Pancreas (tissue), 10 donors: ENCODE measurements at regions not wholly inside any gene's neighbourhood (a gene's known extent, or its start where the extent isn't known, plus 50 kb on each side); places are given as distances from the start of the nearest gene placed in this dataset.
"Not testable (repeated sequence)": the region's sequence is repeated elsewhere in the genome, so short reads cannot be mapped to it uniquely, and the experiment has no call there.

Experiments
- ATAC-seq, 4 donors: fragments of 200-7000 bp; cut with Tn5 transposase; one replicate each; pipeline versions ENCODE4 v1.8.0 to v1.9.1; 2020; ENCODE audit warnings: mild to moderate bottlenecking in 4 of 4, moderate library complexity in 4 of 4
- DNase-seq, 6 donors: peaks; one replicate each; pipeline ENCODE4 v3.0.0-alpha.2; 2020
- FAIRE-seq: peaks from 2 replicates; lab custom pipeline; 2012; peaks lifted over from hg19 to GRCh38; lab: Jason Lieb, UNC
- H3K27ac ChIP-seq, 4 donors: fragments of 200-600 bp; sonication (generic); 1 replicate in 3 of 4; 2 replicates in 1 of 4; pipeline versions ENCODE4 v1.5.0 to v1.8.0; 2020
- H3K27me3 ChIP-seq, 4 donors: fragments of 200-600 bp; one replicate each; pipeline ENCODE4 v1.8.0; 2021
- H3K36me3 ChIP-seq, 3 donors: fragments of 200-600 bp; sonication (generic) in 1 of 3; one replicate each; pipeline versions ENCODE4 v1.5.0 to v1.8.0; 2020 to 2021
- H3K4me1 ChIP-seq, 3 donors: fragments of 200-600 bp; one replicate each; pipeline ENCODE4 v1.8.0; 2021
- H3K4me3 ChIP-seq, 4 donors: fragments of 200-600 bp; sonication (generic) in 2 of 4; one replicate each; pipeline versions ENCODE4 v1.5.0 to v1.8.0; 2020 to 2021
- H3K9me3 ChIP-seq, 4 donors: fragments of 200-600 bp; one replicate each; pipeline ENCODE4 v1.8.0; 2021
- WGBS, 2 donors: extraction: QIAGEN DNeasy Blood & Tissue Kit; methylation state at CpG; one replicate each; pipeline ENCODE4 v1.1.7; 2013; 5-methylcytosine and 5-hydroxymethylcytosine counted together
- intact Hi-C, 3 donors: fragments of 100-400 bp; cut with DNase I; formaldehyde crosslinking; loops; one replicate each; pipeline versions ENCODE4 v1.11.1 to v1.14.2; 2022
- TF ChIP-seq, protein P1 (sequence below), 4 donors: fragments of 200-600 bp; sonication (generic) in 3 of 4; IDR thresholded peaks; one replicate each; pipeline versions ENCODE4 v1.5.0 to v1.8.0; 2021; ENCODE audit warnings: antibody characterized with exemption in 4 of 4
- donor health status: healthy with polysubstance abuse.
- donor health status: DM: no; HTN: no; CAD: no; lungs with moderate emphysema.
- donor health status: DM: no; HTN: no; CAD: no.
- donor health status: control.
- donor health status: control.
- donor health status: Bipolar disorder and iron deficiency.
- donor health status: DM: yes; HTN: yes; CAD: no.
- donor health status: DM: no; HTN: no; CAD: no.
- donor health status: DM: no; HTN: no; CAD: no.
- donor health status: DM: yes; HTN: yes; CAD: no.

DNA sequence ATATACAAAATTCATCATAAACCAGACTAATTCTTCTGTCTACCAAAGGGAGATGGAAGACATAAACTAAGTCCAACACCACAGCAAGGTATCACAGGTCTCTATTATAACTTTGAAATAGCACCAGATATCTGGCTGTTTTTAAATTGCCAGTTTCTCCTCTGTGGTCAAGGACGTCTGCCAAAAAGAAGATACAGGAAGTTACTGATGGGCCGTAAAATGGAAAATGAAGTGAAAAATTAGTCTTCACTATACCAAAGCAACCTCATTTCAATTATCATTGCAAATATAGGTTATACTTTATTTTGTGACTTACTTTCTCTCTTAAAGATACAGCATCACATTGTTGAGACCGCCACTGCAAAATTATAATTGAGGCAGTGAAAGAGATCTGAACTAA lies 225.5 kb downstream of the NDUFS4 start:
- H3K4me3 ChIP-seq, result no peak overlapping the region
- DNase-seq, result no peak
- no peak overlapping the region for H3K27ac ChIP-seq
- TF ChIP-seq, protein P1, sequence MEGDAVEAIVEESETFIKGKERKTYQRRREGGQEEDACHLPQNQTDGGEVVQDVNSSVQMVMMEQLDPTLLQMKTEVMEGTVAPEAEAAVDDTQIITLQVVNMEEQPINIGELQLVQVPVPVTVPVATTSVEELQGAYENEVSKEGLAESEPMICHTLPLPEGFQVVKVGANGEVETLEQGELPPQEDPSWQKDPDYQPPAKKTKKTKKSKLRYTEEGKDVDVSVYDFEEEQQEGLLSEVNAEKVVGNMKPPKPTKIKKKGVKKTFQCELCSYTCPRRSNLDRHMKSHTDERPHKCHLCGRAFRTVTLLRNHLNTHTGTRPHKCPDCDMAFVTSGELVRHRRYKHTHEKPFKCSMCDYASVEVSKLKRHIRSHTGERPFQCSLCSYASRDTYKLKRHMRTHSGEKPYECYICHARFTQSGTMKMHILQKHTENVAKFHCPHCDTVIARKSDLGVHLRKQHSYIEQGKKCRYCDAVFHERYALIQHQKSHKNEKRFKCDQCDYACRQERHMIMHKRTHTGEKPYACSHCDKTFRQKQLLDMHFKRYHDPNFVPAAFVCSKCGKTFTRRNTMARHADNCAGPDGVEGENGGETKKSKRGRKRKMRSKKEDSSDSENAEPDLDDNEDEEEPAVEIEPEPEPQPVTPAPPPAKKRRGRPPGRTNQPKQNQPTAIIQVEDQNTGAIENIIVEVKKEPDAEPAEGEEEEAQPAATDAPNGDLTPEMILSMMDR (IDR thresholded peaks at IDR 0.05), result no peak
- no peaks in the 10 kb centered on the region for H3K36me3 ChIP-seq
- intact Hi-C loops, result no loop called here
- WGBS, 2 donors, result 55 to 68% methylated on average over 3 of the region's 3 CpGs
- no peaks in the 10 kb centered on the region for H3K27me3 ChIP-seq
- H3K9me3 ChIP-seq, result no peaks in the 10 kb centered on the region
- no peak for FAIRE-seq
- ATAC-seq, result no peak
- H3K4me1 ChIP-seq, result no peaks in the 10 kb centered on the region

DNA sequence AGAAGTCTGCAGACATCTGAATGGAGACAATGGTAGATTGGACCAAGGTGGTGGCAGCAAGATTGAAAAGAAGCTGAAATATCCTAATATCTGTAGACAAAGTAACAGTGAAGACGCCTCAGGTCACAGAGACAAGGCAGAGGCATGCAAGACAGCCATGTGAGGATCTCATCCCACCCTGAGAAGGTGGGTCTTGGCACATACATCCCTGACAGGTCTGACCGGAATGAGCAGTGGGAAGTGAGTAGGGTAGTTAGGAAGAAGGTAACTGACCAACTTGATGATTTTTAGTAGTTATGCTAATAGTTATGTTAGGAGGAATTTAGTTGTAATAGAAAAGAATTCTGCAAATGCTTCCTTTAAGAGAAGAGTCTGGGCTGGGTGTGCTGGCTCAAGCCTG lies 229.6 kb downstream of the NDUFS4 start:
- no peaks in the 10 kb centered on the region for H3K36me3 ChIP-seq
- FAIRE-seq (no peak), DNase-seq (no peak), ATAC-seq (no peak)
- WGBS, 2 donors, result 72 to 81% methylated on average over 2 of the region's 2 CpGs
- no peaks in the 10 kb centered on the region for H3K27me3 ChIP-seq
- no peaks in the 10 kb centered on the region for H3K9me3 ChIP-seq
- TF ChIP-seq, protein P1 (IDR thresholded peaks at IDR 0.05), result no peak
- H3K4me1 ChIP-seq, result no peaks in the 10 kb centered on the region
- H3K4me3 ChIP-seq, result no peak overlapping the region
- H3K27ac ChIP-seq, result no peak overlapping the region
- intact Hi-C loops, result no loop called here

DNA sequence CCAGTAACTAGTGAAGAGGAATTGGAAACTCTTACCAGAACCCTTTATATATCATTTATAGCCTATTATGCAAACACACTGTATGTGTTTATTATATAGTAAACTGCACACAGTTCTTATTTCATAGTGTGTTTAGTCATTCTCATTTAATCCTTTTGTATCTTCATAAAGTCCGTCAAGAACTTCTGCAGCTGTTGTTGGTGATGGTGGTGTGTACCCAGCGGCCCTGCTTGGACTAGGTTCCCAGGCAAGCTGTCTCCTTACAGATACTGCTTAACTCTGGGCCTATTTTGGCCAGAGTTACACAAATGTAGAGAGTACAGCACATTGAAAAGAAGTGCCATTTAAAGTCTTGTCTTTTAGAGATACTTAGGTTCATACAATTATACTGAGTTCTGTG lies 231.9 kb downstream of the NDUFS4 start:
- Histone ChIP-seq H3K27ac (no peak overlapping the region), H3K4me1 (no peaks in the 10 kb centered on the region), H3K4me3 (no peak overlapping the region), H3K9me3 (no peaks in the 10 kb centered on the region), H3K36me3 (no peaks in the 10 kb centered on the region), H3K27me3 (no peaks in the 10 kb centered on the region)
- FAIRE-seq (no peak), DNase-seq (no peak), ATAC-seq (no peak)
- intact Hi-C loops, result no loop called here
- TF ChIP-seq, protein P1 (IDR thresholded peaks at IDR 0.05), result no peak
- WGBS, 2 donors, result 81 to 88% methylated on average over 2 of the region's 2 CpGs

DNA sequence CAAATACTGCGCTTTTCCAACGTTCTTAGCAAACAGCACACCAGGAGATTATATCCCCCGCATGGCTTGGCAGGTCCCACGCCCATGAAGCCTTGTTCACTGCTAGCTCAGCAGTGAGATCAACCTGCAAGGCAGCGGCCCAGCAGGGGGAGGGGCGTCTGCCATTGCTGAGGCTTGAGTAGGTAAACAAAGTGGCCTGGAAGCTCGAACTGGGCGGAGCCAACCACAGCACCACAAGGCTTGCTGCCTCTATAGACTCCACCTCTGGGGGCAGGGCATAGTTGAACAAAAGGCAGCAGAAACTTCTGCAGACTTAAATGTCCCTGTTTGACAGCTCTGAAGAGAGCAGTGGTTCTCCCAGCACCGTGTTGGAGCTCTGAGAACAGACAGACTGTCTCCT lies 239.2 kb downstream of the NDUFS4 start:
- H3K27me3 ChIP-seq, ATAC-seq, H3K9me3 ChIP-seq, H3K4me3 ChIP-seq, DNase-seq, H3K27ac ChIP-seq, H3K36me3 ChIP-seq, H3K4me1 ChIP-seq, intact Hi-C loops, FAIRE-seq: not testable (repeated sequence)
- 66 to 67% methylated on average over 9 of the region's 9 CpGs for WGBS, 2 donors

DNA sequence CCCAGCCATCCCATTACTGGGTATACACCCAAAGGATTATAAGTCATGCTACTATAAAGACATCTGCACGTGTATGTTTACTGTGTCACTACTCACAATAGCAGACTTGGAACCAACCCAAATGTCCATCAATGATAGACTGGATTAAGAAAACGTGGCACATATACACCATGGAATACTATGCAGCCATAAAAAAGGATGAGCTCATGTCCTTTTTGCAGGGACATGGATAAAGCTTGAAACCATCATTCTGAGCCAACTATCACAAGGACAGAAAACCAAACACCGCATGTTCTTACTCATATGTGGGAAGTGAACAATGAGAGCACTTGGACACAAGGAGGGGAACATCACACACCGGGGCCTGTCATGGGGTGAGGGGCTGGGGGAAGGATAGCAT lies 248.0 kb downstream of the NDUFS4 start:
- FAIRE-seq, H3K36me3 ChIP-seq, H3K27ac ChIP-seq, H3K4me3 ChIP-seq, DNase-seq, H3K4me1 ChIP-seq, H3K27me3 ChIP-seq, intact Hi-C loops, H3K9me3 ChIP-seq, ATAC-seq: not testable (repeated sequence)
- 58 to 65% methylated on average over 4 of the region's 4 CpGs for WGBS, 2 donors

DNA sequence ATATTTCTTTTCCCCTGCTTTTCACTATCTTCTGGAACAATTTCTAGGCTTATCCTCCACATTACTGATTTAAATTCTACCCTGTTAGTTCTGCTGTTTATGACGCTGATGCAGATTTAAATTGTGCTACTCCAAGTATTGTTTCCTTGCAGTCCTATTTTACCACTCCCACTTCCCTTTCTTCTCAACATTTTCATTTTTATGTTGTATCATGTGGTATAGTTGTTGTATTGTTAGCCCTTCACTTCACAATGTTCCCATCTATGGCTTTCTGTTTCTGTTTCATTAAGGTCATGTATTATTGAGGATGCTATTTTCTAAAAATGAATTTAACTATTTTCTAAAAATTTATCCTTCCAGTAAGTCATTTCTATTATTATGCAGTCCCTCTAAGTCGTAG lies 254.4 kb downstream of the NDUFS4 start:
- H3K4me3 ChIP-seq, result no peak overlapping the region
- H3K36me3 ChIP-seq, result no peaks in the 10 kb centered on the region
- intact Hi-C loops, result no loop called here
- DNase-seq, result no peak
- TF ChIP-seq, protein P1 (IDR thresholded peaks at IDR 0.05), result no peak
- H3K27ac ChIP-seq, result no peak overlapping the region
- H3K27me3 ChIP-seq, result no peaks in the 10 kb centered on the region
- no peaks in the 10 kb centered on the region for H3K4me1 ChIP-seq
- 47 to 50% methylated on average over 2 of the region's 2 CpGs for WGBS, 2 donors
- H3K9me3 ChIP-seq, result no peaks in the 10 kb centered on the region
- no peak for FAIRE-seq
- ATAC-seq, result no peak
